Stimulated activated CD8-positive, alpha-beta memory T cell treated with anti-CD3 and anti-CD28 coated beads, Interleukin-4, amount 100 ng/mL, for 1 hour (primary cell): ENCODE measurements at regions not wholly inside any gene's neighbourhood (a gene's known extent, or its start where the extent isn't known, plus 50 kb on each side); places are given as distances from the start of the nearest gene placed in this dataset.

Experiments
- DNase-seq, 2 donors: peaks; one replicate each; pipeline ENCODE4 v3.0.0-alpha.2; 2020; ENCODE audit warnings: low read depth in 2 of 2, low spot score in 1 of 2

DNA sequence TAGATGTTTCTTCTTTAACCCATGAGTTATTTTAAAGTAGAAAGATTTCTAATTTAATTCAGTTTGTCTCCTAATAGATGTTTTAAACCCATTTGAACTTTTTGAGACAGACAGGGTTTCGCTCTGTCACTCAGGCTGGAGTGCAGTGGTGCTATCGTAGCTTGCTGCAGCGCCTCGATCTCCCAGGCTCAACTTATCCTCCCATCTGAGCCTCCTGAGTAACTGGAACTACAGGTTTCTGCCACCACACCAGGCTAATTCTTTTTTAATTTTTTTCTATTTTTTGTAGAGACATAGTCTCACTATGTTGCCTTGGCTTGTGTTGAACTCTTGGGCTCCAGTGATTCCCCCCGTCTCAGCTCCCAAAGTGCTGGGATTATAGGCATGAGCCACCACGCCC, 53.0 kb upstream of the RAB18 start:
- DNase-seq, result no peak

DNA sequence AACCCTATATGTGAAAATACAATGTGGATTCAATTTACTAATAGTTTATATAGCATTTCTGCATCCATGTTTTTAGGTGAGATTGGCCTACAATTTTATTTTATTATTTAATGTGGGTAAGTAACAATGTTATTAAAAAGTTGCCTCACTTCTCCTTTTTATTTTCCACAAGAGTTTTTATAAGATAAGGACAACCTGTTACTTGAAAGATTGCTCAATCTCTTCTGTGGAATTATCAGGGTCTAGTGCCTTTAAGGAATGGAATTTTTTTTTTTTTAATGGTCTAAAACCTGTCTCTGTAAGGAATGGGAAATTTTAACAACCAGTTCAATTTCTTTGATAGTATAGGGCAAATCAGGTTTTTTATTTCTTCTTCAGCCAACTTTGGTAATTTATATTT, 53.9 kb upstream of the RAB18 start:
- no peak for DNase-seq

DNA sequence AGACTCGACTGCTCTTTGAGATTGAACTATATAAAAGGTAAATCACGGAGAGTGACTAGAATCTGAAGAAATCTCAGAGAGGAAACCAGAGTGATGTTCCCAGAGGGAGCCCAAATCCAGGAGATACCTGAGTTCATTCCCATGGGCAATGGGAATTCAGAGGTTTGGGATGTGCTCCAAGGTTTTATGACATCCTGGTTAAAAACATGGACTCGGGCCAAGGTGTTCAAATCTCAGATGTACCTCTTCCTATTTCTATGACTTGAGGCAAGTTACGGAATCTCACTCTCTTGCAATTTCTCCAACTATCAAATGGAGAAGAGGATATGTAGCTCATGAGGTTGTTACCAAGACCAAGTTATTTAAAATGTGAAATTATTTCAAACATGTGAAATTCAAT, 54.5 kb upstream of the RAB18 start:
- no peak for DNase-seq

DNA sequence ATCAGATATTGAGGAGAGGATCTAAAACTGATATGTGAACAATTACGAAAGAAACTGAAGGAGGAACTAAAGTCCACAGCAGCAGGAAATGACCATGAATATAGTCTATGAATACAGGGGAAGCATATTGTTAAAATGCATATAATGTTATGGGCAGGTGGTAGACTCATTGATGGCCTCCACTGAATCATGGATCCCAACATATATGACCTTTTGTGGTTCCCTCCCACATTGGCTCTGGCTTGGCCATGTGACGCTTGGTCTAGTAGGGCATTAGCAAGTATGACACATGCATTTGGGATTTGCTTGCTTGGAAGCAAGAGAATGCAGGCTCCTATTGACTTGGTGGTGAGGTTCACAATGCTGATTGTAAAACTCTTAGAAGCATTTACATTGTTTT, 55.2 kb upstream of the RAB18 start:
- no peak for DNase-seq

DNA sequence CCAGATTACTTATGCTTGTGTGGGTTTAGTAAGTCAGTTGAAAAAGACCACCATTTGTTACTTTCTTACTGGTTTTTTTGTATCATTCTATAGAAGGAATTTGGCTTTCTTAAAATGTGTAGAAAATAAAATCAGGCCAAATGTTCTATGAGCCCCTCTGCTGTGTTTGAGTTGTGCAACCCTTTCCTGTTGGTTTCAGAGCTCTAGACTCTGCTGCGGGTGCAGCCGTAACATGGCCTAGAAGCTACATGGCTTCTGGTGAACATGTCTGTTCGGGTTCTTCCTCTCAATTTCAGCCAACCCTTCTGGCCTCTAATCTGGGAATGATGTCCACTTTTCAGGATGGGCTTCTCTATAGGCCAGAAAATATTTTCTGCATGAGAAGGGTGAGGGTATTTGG, 56.6 kb upstream of the RAB18 start:
- DNase-seq, result no peak

DNA sequence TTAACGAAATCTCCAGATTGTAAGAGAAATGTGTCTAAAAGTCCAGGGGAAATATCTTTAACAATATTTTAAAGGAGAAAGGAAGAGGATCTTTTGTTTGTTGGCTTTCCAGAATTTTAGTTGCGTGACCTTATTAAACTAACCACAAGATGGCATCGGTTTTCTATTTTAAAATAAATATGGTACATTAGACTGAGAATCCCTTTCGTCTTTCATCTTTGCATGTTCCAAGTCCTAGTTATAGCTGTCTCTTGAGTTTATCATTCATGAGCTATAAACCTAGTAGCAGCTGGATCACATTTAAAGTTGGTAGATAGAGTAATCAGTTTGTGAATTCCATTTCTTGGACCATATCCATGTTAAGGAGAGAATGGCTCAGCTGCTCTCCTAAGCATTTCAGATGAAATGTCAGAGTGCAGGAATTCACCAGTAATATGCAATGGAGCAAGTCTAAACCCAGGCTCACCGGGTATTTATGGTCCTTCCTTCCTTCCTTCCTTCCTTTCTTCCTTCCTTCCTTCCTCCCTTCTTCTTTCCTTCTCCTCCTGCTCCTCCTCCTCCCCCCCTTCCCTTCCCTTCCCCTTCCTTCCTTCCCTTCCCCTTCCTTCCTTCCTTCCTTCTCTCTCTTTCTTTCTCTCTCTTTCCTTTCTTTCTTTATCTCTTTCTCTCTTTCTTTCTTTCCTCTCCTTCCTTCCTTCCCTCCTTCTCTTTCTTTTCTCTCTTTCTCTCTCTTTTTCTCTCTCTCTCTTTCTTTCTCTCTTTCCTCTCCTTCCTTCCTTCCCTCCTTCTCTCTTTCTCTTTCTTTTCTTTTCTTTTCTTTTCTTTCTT, 57.8 kb upstream of the RAB18 start:
- no peak for DNase-seq

DNA sequence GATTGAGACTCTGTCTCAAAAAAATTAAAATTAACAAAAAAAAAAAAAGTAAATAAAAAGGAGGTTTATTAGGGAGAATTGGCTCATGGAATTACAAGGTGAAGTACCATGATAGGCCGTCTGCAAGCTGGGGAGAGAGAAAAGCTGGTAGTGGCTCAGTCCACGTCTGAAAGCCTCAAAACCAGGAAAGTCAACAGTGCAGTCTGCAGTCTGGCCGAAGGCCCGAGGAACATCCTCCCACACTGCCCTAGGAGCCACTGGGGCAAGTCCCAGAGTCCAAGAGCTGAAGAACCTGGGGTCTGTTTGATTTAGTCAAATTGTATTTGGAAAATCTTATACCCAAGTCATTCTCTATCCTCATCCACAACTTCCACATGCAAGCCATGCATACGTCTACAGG, 59.0 kb upstream of the RAB18 start:
- no peak for DNase-seq

DNA sequence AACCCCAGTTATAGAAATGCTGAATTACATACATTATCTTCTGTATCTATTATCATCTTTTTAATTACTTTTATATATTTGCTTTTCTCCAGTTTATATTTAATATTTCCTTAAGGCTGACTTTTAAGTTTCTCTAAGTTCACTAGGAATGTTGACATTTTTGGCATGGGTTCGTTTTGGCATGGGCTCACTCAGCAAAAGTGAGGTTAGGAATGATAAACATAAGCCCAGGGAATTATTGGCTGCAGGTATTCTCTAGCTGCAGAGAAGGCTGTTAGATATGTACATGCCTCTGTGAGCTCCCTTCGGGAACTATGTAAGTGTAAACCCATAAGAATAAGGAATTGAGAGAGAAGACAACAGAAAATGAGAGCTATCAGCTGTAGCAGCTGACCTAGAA, 63.6 kb upstream of the RAB18 start:
- no peak for DNase-seq

DNA sequence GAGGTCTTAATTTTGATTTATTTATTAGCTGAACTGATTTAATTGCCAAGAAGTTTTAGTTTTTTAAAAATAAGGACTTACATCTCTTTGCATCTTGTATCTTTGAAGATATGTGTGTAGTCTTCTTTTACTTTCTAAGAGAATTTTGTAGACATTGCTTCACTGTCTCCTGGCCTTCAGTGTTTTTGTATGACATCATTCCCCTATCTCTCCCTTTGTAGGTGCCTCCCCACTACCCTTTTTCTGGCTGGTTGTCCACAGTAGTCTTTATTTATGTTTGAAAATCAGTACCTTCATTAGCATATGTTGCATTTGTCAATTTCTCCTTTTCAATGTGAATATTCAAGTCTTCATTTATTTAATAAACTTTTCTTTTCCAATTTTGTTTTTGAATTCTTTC, 64.1 kb upstream of the RAB18 start:
- DNase-seq, result no peak

DNA sequence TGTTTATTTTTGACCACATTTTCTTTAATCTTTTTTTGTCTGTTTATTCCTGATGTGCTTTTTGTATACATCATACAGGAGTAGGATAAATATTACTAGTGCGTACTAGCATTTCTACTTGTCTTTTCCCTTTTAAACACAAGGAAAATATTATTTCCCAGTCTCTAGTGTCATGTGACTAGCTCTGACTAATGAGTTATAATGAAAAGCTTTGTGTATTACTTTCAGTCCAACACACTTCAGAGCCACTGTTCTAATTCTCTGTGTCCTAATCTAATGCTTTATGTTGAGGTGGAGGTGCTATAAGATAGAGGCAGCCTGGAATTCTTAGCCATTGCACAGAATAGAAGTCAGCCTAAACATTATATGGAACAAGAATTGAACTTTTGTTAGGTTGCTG, 65.0 kb upstream of the RAB18 start:
- no peak for DNase-seq

DNA sequence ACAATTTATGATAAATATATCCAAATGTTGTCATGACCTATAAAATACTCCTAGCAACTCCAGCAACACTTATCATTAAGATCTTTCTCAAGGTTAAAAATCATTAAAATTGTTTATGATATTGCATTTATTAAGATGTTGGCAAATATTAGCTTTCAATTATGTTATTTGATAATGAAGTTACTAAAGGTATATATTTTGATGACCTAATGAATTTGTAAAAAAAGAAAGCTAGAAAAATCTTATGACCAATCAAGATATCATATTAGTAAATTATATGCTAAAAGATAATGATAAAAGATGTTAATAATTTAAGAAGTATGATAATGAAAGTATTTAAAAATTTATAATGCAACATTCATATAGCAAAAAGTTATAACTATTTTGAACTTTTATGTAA, 66.3 kb upstream of the RAB18 start:
- DNase-seq, result no peak

DNA sequence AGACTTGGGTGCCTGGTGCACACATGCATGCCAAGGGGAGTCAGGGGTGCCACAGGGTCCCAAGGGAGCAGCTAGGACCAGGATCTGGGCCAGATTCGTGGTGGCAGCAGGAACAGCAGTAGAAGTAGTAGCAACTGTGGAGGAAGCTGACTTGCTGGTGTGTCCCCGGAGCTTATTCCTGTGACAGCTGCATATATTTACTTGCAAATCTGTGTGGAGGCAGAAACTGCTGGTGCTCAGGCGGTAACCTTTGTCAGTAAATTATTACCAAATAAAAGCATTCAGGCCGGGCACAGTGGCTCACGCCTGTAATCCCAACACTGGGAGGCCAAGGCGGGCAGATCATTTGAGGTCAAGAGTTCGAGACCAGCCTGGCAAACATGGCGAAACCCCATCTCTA, 67.4 kb upstream of the RAB18 start:
- no peak for DNase-seq

DNA sequence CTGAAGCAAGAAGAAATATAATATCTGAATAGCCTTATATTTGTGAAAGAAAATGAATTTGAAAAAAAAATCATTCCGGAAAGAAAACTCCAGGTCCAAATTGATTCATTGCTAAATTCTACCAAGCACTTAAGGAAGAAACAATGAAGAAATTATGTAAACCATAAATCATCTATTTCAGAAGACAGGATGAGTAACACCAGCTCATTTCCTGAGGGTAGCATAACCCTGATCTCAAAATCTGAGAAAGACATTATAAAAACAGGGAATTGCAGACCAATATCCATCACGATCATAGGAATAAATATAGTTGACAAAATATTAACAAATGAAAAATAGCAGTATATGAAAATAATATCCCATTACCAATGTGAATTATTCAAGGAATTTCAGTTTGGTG, 70.1 kb upstream of the RAB18 start:
- DNase-seq, result no peak

DNA sequence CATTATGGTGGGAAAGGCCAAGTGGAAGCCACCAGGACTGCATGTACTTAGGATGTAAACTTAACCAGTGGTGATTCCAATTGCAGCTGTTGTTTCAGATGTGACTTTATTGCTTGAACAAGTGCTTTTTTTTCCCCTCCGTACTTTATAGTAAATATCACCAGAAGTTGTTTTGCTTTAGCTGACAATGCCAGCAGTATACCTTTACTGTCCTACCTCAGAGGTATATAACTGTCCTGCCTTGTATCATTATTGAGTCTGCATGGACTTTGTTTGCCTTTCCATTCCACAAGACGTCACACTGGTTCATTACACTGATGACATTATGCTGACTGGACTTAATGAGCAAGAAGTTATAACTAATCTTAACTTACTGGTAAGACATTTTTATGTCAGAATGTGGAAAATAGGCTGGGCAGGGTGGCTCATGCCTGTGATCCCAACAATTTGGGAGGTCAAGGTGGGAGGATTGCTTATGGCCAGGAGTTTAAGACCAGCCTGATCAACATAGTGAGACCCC, 77.1 kb upstream of the RAB18 start:
- DNase-seq, result no peak

DNA sequence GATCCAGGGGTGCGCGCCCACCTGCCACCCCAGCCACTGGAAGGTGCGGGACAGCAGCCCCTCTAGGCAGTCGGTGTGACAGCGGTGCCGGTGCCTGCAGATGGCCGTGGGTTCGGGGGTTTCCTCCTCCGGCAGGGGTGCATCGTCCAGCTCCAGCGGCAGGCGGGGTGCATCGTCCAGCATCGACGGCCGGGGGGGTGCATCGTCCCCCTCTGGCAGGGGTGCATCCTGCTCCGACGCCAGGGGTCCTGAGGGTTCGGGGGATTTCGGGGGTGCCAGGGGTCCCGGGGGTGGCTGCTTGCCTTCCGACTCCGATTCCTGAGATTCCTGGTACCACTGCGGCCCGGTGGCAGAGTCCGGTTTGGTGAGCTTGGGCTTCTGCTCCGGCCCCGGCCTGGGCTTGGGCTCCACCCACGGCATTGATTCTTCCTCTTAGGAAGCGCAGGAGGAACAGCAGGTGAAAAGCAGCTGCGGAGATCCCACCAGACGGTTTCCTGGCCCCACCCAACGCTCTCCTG, 90.2 kb upstream of the RAB18 start:
- DNase-seq, result no peak

DNA sequence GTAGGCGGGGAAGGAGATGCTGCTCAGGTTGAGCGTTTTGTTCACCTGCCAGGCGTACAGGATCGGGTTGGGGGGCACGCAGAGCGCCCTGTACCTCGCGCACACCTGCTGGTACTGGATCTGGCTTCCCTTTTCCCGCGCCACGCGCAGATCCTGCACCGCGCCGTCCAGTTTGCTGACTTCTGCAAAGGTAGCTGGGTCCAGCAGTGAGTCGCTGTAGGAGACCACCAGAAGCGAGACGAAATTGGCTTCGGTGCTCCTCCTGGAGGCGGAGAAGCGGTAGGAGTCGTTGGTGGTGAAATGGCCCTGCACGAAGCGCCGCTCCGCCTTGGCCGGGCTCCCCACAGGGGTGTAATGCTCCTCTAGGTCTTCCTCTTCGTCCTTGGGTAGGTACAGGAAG, 90.7 kb upstream of the RAB18 start:
- no peak for DNase-seq

DNA sequence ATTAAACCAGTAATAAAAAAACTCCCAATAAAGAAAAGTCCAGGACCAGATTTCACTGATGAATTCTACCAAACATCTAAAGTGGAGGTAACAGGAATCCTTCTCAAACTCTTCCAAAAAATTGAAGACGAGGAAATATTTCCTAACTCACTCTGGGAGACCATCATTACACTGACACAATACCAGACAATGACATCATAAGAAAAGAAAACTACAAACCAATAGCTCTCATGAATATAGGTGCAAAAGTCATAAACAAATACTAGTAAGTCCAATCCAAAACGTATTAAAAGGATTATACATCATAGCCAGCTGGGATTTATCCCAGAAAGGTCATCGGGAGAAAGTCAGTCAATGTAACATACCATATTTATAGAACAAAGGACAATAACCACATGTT, 94.0 kb upstream of the RAB18 start:
- DNase-seq, result no peak

DNA sequence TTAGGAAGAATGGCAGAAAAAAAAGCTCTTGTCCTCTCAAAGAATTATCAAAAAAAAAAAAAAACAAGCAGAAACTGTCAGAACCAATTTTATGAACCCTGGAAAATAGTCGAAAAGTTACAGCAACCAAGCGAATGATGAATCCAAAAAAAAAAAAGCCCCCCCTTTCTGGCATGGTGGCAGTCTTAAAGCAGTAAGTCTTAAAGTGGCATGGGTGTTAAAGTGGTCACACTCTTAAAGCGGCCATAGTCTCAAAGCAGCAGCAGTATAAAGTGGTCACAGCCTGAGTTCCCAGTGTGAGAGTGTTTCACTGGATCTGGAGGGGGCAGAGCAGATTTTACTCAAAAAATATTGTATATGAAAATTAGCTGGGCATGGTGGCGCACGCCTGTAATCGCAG, 96.8 kb upstream of the RAB18 start:
- no peak for DNase-seq

DNA sequence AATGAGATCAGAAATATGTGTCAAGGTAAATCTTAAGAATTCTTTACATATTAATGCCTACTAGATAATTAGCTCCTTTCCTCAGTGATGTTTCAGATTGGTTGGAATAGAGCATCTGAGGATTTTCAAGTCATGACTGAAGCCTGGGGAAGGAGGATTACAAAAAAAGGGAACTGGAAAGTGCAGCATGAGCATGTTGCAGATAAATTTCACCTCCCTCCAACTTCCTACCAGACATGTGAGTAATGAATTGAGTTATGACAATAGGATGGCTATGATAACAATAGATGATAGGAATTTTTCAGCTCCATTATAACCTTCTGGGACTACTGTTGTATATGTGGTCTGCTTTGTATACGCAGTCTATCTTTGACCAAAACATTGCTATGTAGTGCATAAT, 104.2 kb upstream of the RAB18 start:
- DNase-seq, result no peak

DNA sequence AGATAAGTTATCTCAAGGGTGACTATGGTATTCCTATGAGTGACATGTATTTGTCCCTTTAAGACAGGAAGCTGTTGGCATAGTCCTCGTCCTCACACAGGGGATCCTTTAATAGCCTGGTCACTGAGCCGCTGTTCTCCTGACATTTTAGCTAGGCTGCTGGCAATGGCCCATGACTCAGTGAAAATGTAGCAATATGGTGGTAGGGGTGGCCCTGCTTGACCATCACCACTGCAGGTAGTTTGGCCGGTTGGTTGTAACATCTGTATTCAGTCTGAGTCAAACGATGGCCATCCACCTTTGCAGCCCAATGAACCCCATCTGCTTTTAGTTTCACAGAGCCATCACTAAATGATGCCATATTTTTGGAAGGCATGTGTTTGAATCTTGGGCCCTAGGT, 110.1 kb upstream of the RAB18 start:
- DNase-seq, result no peak

DNA sequence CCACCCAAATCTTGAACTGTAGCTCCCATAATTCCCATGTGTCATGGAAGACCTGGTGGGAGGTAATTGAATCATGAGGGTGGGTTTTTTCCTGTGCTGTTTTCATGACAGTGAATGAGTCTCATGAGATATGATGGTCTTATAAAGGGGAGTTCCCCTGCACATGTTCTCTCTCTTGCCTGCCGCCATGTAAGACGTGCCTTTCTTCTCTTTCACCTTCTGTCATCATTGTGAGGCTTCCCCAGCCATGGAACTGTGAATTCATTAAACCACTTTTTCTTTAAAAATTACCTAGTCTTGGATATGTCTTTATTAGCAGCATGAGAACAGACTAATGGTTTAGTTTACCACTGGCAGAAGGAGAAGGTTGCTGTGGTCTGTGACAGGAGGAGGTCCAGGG, 111.5 kb upstream of the RAB18 start:
- no peak for DNase-seq

DNA sequence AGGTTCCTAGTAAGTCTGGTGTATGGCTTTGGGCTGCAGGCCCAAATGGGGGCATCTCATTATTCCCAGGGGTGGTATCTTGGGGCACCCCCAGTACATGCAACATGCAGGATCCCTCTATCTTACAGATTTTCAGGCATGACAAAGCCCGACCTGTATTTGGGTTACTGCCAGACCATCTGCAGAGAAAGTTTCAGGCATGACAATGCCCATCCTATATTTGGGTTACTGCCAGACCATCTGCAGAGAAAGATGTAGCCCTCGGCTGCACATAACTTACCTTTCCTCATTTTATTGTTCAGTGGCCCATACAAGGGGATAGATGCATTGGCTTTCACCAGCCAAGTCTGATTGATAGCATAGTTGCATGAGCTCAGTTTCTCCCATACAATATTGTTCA, 112.2 kb upstream of the RAB18 start:
- DNase-seq, result no peak

DNA sequence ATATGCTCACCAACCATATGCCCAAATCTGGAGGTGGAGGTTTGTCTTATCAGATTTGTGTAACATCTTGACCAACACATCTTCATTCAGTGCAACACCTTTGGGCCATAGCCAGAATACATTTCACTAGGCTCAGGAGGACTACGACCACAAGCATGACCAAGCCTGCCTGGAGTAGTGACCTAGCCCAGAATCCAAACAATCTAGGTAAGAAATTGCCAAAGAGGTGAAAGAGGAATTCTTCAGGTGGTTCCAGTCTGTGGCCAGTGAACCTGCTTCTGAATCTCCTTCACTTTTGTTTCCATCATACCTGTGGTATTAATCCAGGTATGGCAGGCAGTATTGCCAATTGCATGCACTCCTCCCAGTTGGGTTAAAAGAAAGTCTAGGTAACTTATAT, 112.8 kb upstream of the RAB18 start:
- DNase-seq, result no peak
